ENCODE measurements at regions not wholly inside any gene's neighbourhood (a gene's known extent, or its start where the extent isn't known, plus 50 kb on each side); places are given as distances from the start of the nearest gene placed in this dataset.
A peak's percentile ranks its signal among the peaks of the same experiment; 100 is the strongest.
"Not testable (repeated sequence)": the region's sequence is repeated elsewhere in the genome, so short reads cannot be mapped to it uniquely, and the experiment has no call there.

DNA sequence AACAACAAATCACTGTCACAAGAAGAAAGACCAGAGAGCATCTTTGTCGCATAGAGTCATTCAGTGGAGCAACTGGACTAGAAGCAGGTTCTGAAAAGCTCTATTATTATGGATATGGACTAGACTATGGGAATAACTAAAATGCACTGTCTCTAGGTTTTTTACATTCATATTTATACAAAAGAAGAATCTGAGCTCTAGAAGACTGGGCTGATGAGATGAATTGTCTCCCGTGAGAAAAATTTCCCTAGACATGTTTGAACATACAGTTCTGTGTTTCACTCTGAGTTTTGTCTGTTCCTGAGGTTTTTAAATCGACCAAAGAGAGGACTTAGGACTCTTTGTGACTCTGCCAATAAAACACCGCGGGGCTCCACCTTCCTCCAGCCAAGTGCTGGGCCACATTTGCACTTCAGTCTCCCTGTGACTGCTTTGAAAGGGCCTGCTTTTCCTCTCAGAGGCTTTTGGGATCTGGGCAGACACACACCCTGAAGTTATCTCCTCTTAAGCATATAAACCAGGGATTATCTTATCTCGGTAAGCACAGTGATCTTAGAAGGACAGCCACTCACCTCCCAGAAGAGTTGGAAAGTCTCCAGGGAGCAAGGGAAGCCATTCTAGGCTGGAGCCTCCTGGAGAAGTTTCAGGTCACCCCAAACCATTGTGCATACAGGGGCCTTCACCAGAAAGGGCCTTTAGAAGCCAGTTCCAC, 101.0 kb upstream of the JCAD start:
- intact Hi-C loops (cut with DNase I) = loop anchor here in 1 of 3 donors (10.0 kb wide), 1 partner anchor 46 kb away; no protein-coding TSS in a partner anchor
- TF ChIP-seq, protein P1, sequence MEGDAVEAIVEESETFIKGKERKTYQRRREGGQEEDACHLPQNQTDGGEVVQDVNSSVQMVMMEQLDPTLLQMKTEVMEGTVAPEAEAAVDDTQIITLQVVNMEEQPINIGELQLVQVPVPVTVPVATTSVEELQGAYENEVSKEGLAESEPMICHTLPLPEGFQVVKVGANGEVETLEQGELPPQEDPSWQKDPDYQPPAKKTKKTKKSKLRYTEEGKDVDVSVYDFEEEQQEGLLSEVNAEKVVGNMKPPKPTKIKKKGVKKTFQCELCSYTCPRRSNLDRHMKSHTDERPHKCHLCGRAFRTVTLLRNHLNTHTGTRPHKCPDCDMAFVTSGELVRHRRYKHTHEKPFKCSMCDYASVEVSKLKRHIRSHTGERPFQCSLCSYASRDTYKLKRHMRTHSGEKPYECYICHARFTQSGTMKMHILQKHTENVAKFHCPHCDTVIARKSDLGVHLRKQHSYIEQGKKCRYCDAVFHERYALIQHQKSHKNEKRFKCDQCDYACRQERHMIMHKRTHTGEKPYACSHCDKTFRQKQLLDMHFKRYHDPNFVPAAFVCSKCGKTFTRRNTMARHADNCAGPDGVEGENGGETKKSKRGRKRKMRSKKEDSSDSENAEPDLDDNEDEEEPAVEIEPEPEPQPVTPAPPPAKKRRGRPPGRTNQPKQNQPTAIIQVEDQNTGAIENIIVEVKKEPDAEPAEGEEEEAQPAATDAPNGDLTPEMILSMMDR (IDR thresholded peaks at IDR 0.05) = no peak
- Histone ChIP-seq H3K27me3 (no peaks in the 10 kb centered on the region), H3K4me1 (no peaks in the 10 kb centered on the region), H3K9me3 (no peaks in the 10 kb centered on the region), H3K27ac (no peak overlapping the region), H3K4me3 (no peak overlapping the region), H3K36me3 (no peaks in the 10 kb centered on the region)
- ATAC-seq = peak in 1 of 4 donors; percentile 22
- no peak for DNase-seq
- no peak for FAIRE-seq
- 25 to 27% methylated on average over 6 of the region's 6 CpGs for WGBS, 2 donors

DNA sequence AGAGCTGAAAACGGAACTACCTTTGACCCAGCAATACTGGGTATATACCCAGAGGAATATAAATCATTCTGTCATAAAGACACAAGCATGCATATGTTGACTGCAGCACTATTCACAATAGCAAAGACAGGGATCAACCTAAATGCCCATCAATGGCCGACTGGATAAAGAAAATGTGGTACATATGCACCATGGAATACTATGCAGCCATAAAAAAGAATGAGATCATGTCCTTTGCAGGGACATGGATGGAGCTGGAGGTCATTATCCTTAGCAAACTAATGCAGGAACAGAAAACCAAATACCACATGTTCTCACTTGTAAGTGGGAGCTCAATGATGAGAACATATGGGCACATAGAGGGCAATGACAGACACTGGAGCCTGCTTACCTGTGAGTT, 100.2 kb upstream of the JCAD start:
- intact Hi-C loops (cut with DNase I) = loop anchor here in 1 of 3 donors (10.0 kb wide), 1 partner anchor 45 kb away; no protein-coding TSS in a partner anchor
- not testable (repeated sequence) for H3K9me3 ChIP-seq, FAIRE-seq, DNase-seq, H3K27ac ChIP-seq, H3K36me3 ChIP-seq, ATAC-seq, H3K4me1 ChIP-seq, H3K4me3 ChIP-seq, H3K27me3 ChIP-seq
- whole genome bisulfite sequencing, 2 donors = 71 to 75% methylated on average over 2 of the region's 2 CpGs

DNA sequence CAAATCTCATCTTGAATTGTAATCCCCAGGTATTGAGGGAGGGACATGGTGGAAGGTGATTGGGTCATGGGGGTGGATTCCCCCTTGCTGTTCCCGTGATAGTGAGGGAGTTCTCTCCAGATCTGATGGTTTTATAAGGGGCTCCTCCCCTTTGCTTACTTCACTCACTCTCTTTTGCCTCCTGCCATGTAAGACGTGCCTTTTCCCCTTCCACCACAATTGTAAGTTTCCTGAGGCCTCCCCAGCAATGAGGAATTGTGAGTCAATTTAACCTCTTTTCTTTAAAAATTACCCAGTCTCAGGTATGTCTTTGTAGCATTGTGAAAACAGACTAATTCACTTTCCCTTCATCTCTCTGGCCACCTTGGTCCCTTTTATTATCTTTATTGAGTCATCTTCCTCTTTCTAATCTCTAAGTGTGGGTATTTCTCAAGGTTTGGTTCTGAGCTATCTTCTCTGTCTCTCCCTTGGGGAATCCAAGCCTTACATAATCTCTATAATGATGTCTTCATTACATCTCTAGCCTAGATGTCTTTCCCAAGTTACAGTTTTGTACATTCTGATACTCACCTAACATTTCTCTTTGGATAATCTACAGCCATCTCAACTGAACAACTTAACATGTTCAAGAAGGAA, 99.1 kb upstream of the JCAD start:
- H3K9me3 ChIP-seq = no peaks in the 10 kb centered on the region
- no peaks in the 10 kb centered on the region for H3K27me3 ChIP-seq
- H3K4me1 ChIP-seq = no peaks in the 10 kb centered on the region
- no peak for FAIRE-seq
- no peak overlapping the region for H3K4me3 ChIP-seq
- 48 to 65% methylated on average over 2 of the region's 2 CpGs for WGBS, 2 donors
- no peak for DNase-seq
- no peak for ATAC-seq
- no peak overlapping the region for H3K27ac ChIP-seq
- TF ChIP-seq, protein P1 (IDR thresholded peaks at IDR 0.05) = no peak
- H3K36me3 ChIP-seq = no peaks in the 10 kb centered on the region
- intact Hi-C loops (cut with DNase I) = no loop called here

DNA sequence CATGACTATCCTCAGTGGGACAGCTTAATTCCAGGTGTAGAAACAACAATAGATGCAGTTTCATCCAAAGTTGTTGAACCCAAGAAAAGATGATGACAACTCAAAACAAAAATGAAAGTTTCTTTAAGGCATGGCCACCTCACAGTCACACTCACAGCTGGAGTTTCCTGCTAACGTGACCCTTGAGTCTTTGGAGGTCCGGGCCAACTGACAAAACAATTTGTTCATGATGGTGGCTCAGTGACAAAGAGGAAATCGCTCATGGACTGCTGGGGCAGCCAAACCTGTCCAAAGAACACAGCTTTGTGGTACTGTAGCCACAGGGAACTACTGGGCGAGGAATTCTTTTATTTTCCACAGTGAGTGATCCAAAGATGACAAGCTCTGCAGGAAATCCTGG, 96.0 kb upstream of the JCAD start:
- WGBS, 2 donors = 52 to 58% methylated on average over 4 of the region's 4 CpGs
- Histone ChIP-seq H3K4me1 (no peaks in the 10 kb centered on the region), H3K36me3 (no peaks in the 10 kb centered on the region), H3K9me3 (no peaks in the 10 kb centered on the region), H3K27me3 (no peaks in the 10 kb centered on the region), H3K27ac (peak overlapping the region in 1 of 4 donors; percentile 22), H3K4me3 (no peak overlapping the region)
- FAIRE-seq (no peak), ATAC-seq (no peak), DNase-seq (no peak)
- intact Hi-C loops (cut with DNase I) = no loop called here
- TF ChIP-seq, protein P1 (IDR thresholded peaks at IDR 0.05) = no peak

DNA sequence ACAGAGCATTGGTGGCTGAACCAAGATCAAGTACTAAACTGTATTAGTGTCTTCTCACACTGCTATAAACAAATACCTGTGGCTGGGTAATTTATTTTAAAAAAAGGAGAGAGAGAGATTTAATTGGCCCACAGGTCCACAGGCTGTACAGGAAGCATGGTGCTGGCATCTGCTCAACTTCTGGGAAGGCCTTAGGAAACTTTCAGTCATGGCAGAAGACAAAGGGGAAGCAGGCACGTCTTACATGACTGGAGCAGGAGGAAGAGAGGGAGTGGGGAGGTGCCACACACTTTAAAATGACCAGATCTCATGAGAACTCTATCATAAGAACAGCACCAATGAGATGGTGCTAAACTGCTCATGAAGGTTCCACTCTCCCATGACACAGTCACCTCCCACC, 95.2 kb upstream of the JCAD start:
- H3K36me3 ChIP-seq = no peaks in the 10 kb centered on the region
- no peaks in the 10 kb centered on the region for H3K27me3 ChIP-seq
- whole genome bisulfite sequencing, 2 donors = 50 to 85% methylated on average over 1 of the region's 1 CpG
- intact Hi-C loops (cut with DNase I) = no loop called here
- no peak overlapping the region for H3K27ac ChIP-seq
- no peaks in the 10 kb centered on the region for H3K4me1 ChIP-seq
- DNase-seq (no peak), ATAC-seq (no peak), FAIRE-seq (no peak)
- TF ChIP-seq, protein P1 (IDR thresholded peaks at IDR 0.05) = no peak
- H3K4me3 ChIP-seq = no peak overlapping the region
- no peaks in the 10 kb centered on the region for H3K9me3 ChIP-seq

Data from pancreas (tissue), 10 donors.